ENCODE measurements at regions not wholly inside any gene's neighbourhood (a gene's known extent, or its start where the extent isn't known, plus 50 kb on each side); places are given as distances from the start of the nearest gene placed in this dataset.

DNA sequence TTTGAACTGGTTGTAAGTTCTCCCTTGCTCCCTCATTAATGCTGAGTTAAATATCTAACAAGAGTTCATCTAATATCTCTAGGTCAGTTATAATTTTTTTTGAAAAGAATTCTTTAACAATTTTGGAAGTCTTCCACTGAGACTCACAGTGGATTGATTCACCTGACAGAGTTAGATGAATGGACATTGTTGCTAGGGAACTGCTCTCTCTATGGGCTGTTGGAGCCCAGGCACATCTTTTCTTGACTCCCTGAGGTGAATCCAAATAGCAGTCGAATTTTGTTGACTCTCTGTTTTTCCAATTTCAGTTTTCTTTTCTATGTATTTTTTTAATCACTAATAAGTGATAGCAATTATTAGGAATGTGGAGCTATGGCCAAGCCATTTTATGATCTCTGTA, 996.1 kb upstream of the PABPC4L start:
- no peaks in the 10 kb centered on the region for H3K4me1 ChIP-seq
- TF ChIP-seq POLR2A (IDR thresholded peaks at IDR 0.05), result no peak
- TF ChIP-seq, protein P1, sequence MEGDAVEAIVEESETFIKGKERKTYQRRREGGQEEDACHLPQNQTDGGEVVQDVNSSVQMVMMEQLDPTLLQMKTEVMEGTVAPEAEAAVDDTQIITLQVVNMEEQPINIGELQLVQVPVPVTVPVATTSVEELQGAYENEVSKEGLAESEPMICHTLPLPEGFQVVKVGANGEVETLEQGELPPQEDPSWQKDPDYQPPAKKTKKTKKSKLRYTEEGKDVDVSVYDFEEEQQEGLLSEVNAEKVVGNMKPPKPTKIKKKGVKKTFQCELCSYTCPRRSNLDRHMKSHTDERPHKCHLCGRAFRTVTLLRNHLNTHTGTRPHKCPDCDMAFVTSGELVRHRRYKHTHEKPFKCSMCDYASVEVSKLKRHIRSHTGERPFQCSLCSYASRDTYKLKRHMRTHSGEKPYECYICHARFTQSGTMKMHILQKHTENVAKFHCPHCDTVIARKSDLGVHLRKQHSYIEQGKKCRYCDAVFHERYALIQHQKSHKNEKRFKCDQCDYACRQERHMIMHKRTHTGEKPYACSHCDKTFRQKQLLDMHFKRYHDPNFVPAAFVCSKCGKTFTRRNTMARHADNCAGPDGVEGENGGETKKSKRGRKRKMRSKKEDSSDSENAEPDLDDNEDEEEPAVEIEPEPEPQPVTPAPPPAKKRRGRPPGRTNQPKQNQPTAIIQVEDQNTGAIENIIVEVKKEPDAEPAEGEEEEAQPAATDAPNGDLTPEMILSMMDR (IDR thresholded peaks at IDR 0.05 in 4 of 5, conservative IDR thresholded peaks at IDR 0.05 in 1 of 5), result no peak
- no peaks in the 10 kb centered on the region for H3K36me3 ChIP-seq
- H3K27me3 ChIP-seq, result no peaks in the 10 kb centered on the region
- ATAC-seq (no peak), DNase-seq (no peak)
- intact Hi-C loops (cut with DNase I; ENCODE audit: low total_unique reads), result no loop called here
- H3K9me3 ChIP-seq, result no peaks in the 10 kb centered on the region
- in situ Hi-C loops (cut with MboI; ENCODE audit: low sequenced_read_pairs in 4 of 4), result no loop called here
- no peak overlapping the region for H3K4me3 ChIP-seq
- no peak overlapping the region for H3K27ac ChIP-seq

- in situ Hi-C loops (cut with MboI; ENCODE audit: low sequenced_read_pairs in 4 of 4) (no loop called here), intact Hi-C loops (cut with DNase I; ENCODE audit: low total_unique reads) (no loop called here)
- Histone ChIP-seq H3K27me3 (no peaks in the 10 kb centered on the region), H3K4me3 (no peak overlapping the region), H3K27ac (no peak overlapping the region), H3K36me3 (no peaks in the 10 kb centered on the region), H3K9me3 (no peaks in the 10 kb centered on the region), H3K4me1 (no peaks in the 10 kb centered on the region)
- DNase-seq (no peak), ATAC-seq (no peak)
- TF ChIP-seq POLR2A (IDR thresholded peaks at IDR 0.05), result no peak
- TF ChIP-seq, protein P1 (IDR thresholded peaks at IDR 0.05 in 4 of 5, conservative IDR thresholded peaks at IDR 0.05 in 1 of 5), result no peak
Observed at GRCh38 chr4:135194477-135194876, 992.9 kb upstream of the PABPC4L start.

DNA sequence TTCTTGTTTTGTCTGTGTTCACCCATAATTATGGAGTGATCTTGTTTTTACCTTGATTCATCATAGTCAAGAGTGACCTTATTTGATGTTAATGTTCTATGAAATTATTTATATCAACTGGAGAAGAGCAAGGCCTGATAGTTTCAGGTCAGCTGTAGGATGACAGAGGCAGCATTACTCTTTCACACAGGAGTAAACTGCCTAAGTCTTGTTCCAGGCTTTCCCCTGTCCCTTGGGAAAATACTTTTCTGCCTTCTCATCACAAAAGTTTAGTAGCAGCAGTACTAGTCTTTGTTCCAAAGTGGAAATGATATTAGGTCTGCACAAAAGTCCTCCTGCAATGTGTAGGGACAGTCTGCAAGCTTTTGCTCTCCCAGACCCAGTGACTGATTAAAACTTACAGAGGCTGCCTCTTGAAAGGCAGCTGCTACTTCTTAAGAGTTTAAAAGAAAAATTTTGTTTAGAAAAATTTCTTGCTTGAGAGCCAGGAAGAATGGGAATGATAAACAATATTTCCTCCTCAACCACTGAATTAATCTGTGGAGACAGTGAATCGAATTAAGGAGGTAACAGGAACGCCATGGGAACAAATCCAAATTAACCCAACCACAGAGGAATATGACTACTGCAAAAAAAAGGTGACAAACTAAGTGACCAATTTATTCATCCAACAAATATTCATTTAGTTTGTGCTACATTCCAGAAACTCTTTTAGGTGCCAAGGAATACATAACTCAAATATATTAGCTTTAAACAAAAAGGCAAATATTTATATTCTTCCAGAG, 991.4 kb upstream of the PABPC4L start:
- no peak for DNase-seq
- H3K4me3 ChIP-seq, result no peak overlapping the region
- TF ChIP-seq POLR2A (IDR thresholded peaks at IDR 0.05), result no peak
- TF ChIP-seq, protein P1 (IDR thresholded peaks at IDR 0.05 in 4 of 5, conservative IDR thresholded peaks at IDR 0.05 in 1 of 5), result no peak
- ATAC-seq, result no peak
- H3K9me3 ChIP-seq, result no peaks in the 10 kb centered on the region
- intact Hi-C loops (cut with DNase I; ENCODE audit: low total_unique reads), result no loop called here
- no peaks in the 10 kb centered on the region for H3K4me1 ChIP-seq
- H3K36me3 ChIP-seq, result no peaks in the 10 kb centered on the region
- H3K27ac ChIP-seq, result no peak overlapping the region
- in situ Hi-C loops (cut with MboI; ENCODE audit: low sequenced_read_pairs in 4 of 4), result no loop called here
- no peaks in the 10 kb centered on the region for H3K27me3 ChIP-seq

DNA sequence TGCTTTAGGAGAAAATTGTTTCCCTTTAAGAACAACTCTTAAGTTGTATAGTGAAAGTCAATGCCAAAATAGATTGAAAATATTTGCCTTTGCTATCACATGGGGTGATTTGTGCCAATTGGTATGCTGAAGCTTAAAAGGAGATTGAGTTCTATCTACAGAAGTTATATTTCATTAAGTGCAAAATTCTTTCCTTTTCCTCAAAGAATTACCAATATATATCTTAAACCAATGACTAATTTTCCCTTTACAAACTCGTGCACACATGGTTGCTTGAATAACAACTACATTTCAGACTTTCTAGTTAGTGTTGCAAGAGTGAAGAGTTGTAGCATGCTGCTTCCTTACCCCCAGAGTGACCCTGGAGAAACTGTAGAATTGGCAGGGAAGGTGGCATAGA, 990.0 kb upstream of the PABPC4L start:
- in situ Hi-C loops (cut with MboI; ENCODE audit: low sequenced_read_pairs in 4 of 4) (no loop called here), intact Hi-C loops (cut with DNase I; ENCODE audit: low total_unique reads) (no loop called here)
- ATAC-seq, result no peak
- Histone ChIP-seq H3K27ac (no peak overlapping the region), H3K4me3 (no peak overlapping the region), H3K9me3 (no peaks in the 10 kb centered on the region), H3K4me1 (no peaks in the 10 kb centered on the region), H3K27me3 (no peaks in the 10 kb centered on the region), H3K36me3 (no peaks in the 10 kb centered on the region)
- TF ChIP-seq POLR2A (IDR thresholded peaks at IDR 0.05), result no peak
- TF ChIP-seq, protein P1 (IDR thresholded peaks at IDR 0.05 in 4 of 5, conservative IDR thresholded peaks at IDR 0.05 in 1 of 5), result no peak
- DNase-seq, result no peak

- intact Hi-C loops (cut with DNase I; ENCODE audit: low total_unique reads), result no loop called here
- no peak for DNase-seq
Observed at GRCh38 chr4:135186002-135186401, 984.4 kb upstream of the PABPC4L start.

More at GRCh38 chr4:135186002-135186401, 984.4 kb upstream of the PABPC4L start:
- Histone ChIP-seq H3K36me3 (no peaks in the 10 kb centered on the region), H3K27ac (no peak overlapping the region), H3K4me3 (no peak overlapping the region), H3K27me3 (no peaks in the 10 kb centered on the region), H3K4me1 (no peaks in the 10 kb centered on the region), H3K9me3 (no peaks in the 10 kb centered on the region)
- no peak for TF ChIP-seq POLR2A (IDR thresholded peaks at IDR 0.05)
- TF ChIP-seq, protein P1 (IDR thresholded peaks at IDR 0.05 in 4 of 5, conservative IDR thresholded peaks at IDR 0.05 in 1 of 5), result no peak
- in situ Hi-C loops (cut with MboI; ENCODE audit: low sequenced_read_pairs in 4 of 4), result no loop called here
- ATAC-seq, result no peak

Data from gastrocnemius medialis (tissue), 4 donors.